Mucosa of descending colon (tissue), 3 donors: ENCODE measurements at regions not wholly inside any gene's neighbourhood (a gene's known extent, or its start where the extent isn't known, plus 50 kb on each side); places are given as distances from the start of the nearest gene placed in this dataset.

Source experiments
- ATAC-seq: fragments of 200-7000 bp; cut with Tn5 transposase; one replicate; pipeline ENCODE4 v1.9.1; 2020; ENCODE audit warnings: mild to moderate bottlenecking, moderate library complexity
- DNase-seq, 3 donors: peaks; one replicate each; pipeline ENCODE4 v3.0.0-alpha.2; 2020
- H3K36me3 ChIP-seq: fragments of 200-600 bp; one replicate; pipeline ENCODE4 v1.8.0; 2021; ENCODE audit warnings: low read depth, mild to moderate bottlenecking
- H3K4me1 ChIP-seq: fragments of 200-600 bp; one replicate; pipeline ENCODE4 v1.8.0; 2021; ENCODE audit warnings: low read depth, mild to moderate bottlenecking
- H3K4me3 ChIP-seq: fragments of 200-600 bp; one replicate; pipeline ENCODE4 v1.8.0; 2021; ENCODE audit warnings: mild to moderate bottlenecking
- H3K9me3 ChIP-seq: fragments of 200-600 bp; one replicate; pipeline ENCODE4 v1.8.0; 2021; ENCODE audit warnings: mild to moderate bottlenecking
- CTCF ChIP-seq: fragments of 200-600 bp; IDR thresholded peaks from one replicate; pipeline ENCODE4 v1.8.0; 2022; ENCODE audit warnings: antibody characterized with exemption, mild to moderate bottlenecking
- intact Hi-C, 2 donors: fragments of 100-400 bp; cut with DNase I in 1 of 2; cut with micrococcal nuclease in 1 of 2; formaldehyde crosslinking; loops; one replicate each; pipeline versions ENCODE4 v1.11.0 to v1.11.1; 2022; cut with DNase I, micrococcal nuclease
- donor health status: DM: no; HTN: no; CAD: no; lungs with moderate emphysema.
- donor health status: DM: no; HTN: no; CAD: no.
- donor health status: DM: no; HTN: yes; CAD: no.

- H3K9me3 ChIP-seq, result no peaks in the 10 kb centered on the region
- H3K4me3 ChIP-seq, result no peak overlapping the region
- no peak for TF ChIP-seq CTCF
- DNase-seq (no peak), ATAC-seq (no peak)
- no peaks in the 10 kb centered on the region for H3K4me1 ChIP-seq
- H3K36me3 ChIP-seq, result no peaks in the 10 kb centered on the region
- intact Hi-C loops, result no loop called here
Measured at GRCh38 chr1:187212377-187212776, 383.6 kb downstream of the PLA2G4A start.

GRCh38 chr1:187226396-187226795, 397.6 kb downstream of the PLA2G4A start:
- no peak for TF ChIP-seq CTCF
- ATAC-seq, result no peak
- H3K36me3 ChIP-seq, result no peaks in the 10 kb centered on the region
- no peak overlapping the region for H3K4me3 ChIP-seq
- intact Hi-C loops, result no loop called here
- DNase-seq, result no peak
- no peaks in the 10 kb centered on the region for H3K9me3 ChIP-seq
- H3K4me1 ChIP-seq, result no peaks in the 10 kb centered on the region

- no peak for ATAC-seq
- intact Hi-C loops, result no loop called here
- no peaks in the 10 kb centered on the region for H3K36me3 ChIP-seq
- no peak for TF ChIP-seq CTCF
- no peak overlapping the region for H3K4me3 ChIP-seq
- no peak for DNase-seq
- H3K9me3 ChIP-seq, result no peaks in the 10 kb centered on the region
- H3K4me1 ChIP-seq, result no peaks in the 10 kb centered on the region
Measured at GRCh38 chr1:187228790-187229189, 400.0 kb downstream of the PLA2G4A start.

- Histone ChIP-seq H3K4me3 (no peak overlapping the region), H3K36me3 (no peaks in the 10 kb centered on the region), H3K4me1 (no peaks in the 10 kb centered on the region), H3K9me3 (no peaks in the 10 kb centered on the region)
- intact Hi-C loops, result no loop called here
- TF ChIP-seq CTCF, result no peak
- ATAC-seq (no peak), DNase-seq (no peak)
Measured at GRCh38 chr1:187229496-187229895, 400.7 kb downstream of the PLA2G4A start.

- DNase-seq, result no peak
- intact Hi-C loops, result no loop called here
- Histone ChIP-seq H3K4me1 (no peaks in the 10 kb centered on the region), H3K36me3 (no peaks in the 10 kb centered on the region), H3K4me3 (no peak overlapping the region), H3K9me3 (no peaks in the 10 kb centered on the region)
- ATAC-seq, result no peak
- no peak for TF ChIP-seq CTCF
Measured at GRCh38 chr1:187234706-187235105, 406.0 kb downstream of the PLA2G4A start.

GRCh38 chr1:187236199-187236598, 407.4 kb downstream of the PLA2G4A start:
- Histone ChIP-seq H3K36me3 (no peaks in the 10 kb centered on the region), H3K9me3 (no peaks in the 10 kb centered on the region), H3K4me1 (no peaks in the 10 kb centered on the region), H3K4me3 (no peak overlapping the region)
- TF ChIP-seq CTCF, result no peak
- intact Hi-C loops, result no loop called here
- DNase-seq (no peak), ATAC-seq (no peak)
